Activated CD4-positive, alpha-beta T cell treated with anti-CD3 and anti-CD28 coated beads, Interleukin-2, amount 50 U/mL, for 4 hours (primary cell): ENCODE measurements at regions not wholly inside any gene's neighbourhood (a gene's known extent, or its start where the extent isn't known, plus 50 kb on each side); places are given as distances from the start of the nearest gene placed in this dataset.
"Not testable (repeated sequence)": the region's sequence is repeated elsewhere in the genome, so short reads cannot be mapped to it uniquely, and the experiment has no call there.

ENCODE experiments used
- DNase-seq, 2 experiments: peaks; one replicate each; pipeline ENCODE4 v3.0.0-alpha.2; 2020

DNA sequence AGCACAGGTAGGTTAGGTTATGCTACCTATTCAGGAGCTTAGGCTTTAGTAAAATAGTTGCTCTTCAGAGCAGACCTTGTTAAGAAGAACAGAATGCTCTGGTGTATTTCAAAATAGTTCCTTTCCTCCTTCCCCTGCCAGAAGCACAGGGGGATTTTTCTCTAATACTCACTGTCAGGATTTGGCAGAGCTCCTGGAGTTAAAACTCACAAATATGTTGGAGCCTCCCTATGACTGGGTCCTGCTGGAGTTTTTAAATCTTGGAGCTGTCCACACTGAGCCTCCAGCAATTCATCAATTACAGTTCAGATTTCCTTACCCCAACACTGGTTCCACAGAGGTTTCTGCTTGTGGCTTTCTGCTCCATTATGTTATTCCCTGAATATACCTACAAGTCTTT is 1233.8 kb upstream of the WWC1 start:
- DNase-seq = no peak

GRCh38 chr5:167061695-167062094 is 1229.8 kb upstream of the WWC1 start:
- DNase-seq = no peak

DNA sequence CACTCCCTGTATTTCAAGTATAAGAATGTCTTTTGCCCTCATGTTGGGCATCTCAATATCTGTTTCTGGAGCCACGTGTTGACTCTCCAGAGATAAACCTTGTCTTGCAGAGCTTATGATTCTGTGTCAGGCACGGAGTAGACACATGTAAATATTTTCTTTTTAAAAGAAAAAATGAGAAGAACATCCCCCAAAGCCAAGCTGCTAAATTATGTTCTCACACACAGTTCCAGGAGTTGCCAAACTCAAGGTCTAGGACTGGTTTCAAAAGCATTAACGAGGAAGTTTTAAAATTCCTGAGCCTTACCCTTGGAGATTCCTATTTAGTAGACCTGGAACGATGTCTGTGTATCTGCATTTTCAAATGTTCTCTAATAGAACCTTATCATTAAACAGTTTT is 1228.3 kb upstream of the WWC1 start:
- no peak for DNase-seq

GRCh38 chr5:167063788-167064187 is 1227.7 kb upstream of the WWC1 start:
- no peak for DNase-seq

DNA sequence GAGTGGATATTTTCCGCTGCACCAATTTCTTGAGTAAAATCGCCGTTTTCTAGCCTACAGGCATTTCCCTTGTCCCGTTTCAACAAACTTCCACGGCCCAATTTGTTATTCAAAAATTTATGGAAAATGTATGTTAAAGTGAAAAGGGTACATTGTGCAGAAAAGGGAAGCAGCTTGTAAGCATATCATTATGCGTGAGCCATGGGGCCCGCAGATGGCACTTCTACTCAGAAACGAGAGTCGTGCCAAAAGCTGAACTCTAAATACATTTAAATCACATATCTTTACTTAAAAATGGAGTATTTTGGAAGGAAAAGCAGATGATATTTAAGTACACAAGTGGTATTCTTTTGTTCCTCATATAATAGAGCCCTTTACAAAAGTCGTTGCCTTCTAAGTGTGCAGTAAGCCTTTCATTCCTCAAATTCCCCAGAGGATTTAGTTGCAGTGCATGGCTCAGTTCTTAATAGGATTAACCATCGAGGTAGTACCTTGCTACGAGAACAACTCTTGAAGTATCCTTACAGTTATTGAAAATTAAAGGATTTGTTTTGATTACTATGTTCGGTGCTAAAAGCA is 1227.2 kb upstream of the WWC1 start:
- no peak for DNase-seq

DNA sequence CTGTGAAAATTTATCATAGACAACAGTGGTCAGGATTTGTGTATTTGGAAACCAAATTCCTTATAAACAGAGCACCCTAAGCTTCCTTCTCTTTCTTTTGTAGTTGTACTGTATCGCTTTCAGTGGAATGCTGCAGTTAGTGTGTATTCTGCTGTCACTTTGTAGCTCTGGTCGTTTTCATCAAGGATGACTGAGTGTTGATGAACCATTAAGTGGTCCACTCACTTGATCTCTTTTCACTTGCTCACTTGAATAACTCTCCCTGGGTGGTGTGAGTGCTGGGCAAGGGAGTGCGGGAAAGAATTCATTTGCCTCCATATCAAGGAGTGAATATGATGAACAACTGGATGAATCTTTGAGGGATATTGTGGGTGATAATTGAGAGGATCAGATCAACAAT is 1225.7 kb upstream of the WWC1 start:
- no peak for DNase-seq

DNA sequence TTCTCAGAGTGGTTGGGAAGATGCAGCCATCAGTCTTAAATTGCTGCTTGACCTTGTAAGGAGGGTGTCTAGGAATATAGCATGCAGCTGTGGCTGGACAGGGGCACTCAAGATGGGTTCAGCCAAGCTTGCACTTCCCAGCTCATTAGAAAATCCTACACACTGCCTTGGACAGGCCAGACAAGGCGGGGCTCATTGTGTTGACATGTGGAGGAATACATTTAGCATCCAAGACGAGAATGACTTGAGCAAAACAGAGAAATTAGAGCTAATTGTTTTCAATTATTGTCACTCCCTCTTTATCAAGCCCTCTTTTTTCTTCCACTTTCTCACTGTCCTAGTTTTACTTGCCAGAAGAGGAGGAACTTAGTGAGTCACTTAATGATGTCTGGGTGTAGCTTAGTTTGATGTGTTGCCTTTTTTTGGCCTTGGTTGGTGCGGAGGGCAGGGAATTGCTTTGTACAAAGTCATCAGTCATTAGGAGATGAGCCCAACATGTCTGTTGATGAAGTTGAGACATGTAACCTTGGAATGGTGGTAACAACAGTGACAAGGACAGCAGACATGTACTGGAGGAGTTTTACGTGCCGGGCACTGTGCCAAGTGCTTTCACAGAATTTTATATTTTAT is 1219.3 kb upstream of the WWC1 start:
- no peak for DNase-seq

DNA sequence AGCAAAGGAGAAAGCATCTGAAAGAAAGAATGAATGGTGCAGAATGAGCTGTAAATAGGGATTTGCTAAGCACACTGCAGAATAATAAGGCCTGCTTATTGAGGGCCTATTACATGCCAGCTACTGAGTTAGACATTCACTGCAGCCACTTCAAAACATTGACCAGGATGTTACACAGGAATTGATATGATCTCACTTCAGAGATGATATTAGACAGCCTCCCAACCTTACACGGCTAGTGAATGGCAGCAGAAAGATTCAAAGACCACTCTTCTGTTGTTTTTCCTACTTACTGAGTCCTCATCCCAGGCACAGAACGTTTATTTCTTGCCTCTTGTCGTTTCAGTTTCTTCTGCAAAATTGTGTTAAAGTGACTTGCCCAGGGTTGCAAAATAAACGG is 1209.9 kb upstream of the WWC1 start:
- no peak for DNase-seq

DNA sequence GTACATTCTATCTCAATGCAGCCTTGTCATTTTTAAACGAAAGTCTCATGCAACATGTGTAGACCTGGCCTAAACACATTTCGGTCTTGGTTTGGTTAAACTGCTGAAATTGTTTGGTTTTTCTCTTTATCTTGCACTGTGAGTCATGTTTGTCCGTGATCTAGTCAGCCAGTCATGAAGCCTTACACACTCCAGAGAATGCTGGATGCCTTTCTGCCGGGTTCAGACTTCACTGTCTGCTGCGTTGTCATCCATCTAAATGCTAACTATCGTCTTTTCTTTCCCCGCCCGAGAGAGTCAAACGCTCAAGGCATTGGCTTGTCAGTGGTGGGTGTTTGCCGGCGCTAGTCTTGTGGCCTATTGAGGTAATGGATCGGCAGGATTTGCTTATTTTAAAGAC is 1194.6 kb upstream of the WWC1 start:
- no peak for DNase-seq

GRCh38 chr5:167104351-167104750 is 1187.1 kb upstream of the WWC1 start:
- no peak for DNase-seq

DNA sequence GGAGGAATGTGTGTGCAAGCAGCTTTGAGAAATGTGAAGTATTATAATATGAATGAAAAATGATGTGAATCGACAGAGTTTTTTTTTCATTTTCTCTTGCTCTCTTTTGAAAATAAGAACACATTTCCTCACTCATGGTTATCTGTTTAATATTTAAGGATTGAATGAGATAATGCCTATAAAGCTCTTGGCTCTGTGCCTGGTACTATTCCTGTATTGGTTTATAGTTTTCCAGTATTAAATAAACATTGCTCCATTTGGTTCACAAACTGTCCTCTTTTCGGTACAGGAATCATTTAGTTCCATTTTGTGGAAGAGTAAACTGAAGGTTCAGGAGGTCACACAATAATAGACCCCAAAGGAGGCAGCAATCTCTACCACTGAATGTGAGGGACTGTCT is 1185.5 kb upstream of the WWC1 start:
- DNase-seq = no peak

DNA sequence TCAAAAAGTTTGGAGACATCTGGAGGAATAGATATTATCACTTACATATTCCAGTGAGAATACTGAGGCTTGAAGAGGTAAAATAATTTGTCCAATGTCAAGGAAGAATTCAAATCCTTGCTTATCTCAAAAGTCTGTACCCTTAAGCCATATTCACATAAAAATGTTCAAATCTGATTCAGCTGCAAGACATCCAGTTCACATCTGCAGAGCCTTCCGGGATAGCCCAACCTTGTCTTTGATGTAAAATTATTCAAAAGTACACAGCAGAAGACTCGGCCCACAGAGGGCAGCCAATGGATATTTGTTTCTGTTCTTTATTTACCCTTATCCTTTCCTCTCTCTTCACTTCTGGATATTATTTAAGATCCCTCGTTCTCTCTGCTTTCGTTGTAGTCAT is 1183.8 kb upstream of the WWC1 start:
- DNase-seq = no peak

DNA sequence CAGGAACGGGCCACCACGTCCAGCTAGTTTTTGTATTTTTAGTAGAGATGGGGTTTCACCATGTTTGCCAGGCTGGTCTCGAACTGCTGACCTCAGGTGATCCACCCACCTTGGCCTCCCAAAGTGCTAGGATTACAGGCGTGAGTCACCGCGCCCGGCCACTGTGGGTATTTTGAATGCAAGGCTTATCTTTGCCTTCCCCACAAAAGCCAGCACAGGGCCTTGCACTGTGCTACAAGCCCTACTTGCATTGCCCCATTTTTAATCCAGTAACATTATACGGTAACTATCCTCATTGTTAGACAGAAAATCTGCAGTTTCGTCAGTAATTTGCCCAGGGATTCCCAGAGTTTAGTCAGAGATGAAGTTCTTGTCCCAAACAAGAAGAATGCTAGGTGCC is 1183.2 kb upstream of the WWC1 start:
- DNase-seq = not testable (repeated sequence)

DNA sequence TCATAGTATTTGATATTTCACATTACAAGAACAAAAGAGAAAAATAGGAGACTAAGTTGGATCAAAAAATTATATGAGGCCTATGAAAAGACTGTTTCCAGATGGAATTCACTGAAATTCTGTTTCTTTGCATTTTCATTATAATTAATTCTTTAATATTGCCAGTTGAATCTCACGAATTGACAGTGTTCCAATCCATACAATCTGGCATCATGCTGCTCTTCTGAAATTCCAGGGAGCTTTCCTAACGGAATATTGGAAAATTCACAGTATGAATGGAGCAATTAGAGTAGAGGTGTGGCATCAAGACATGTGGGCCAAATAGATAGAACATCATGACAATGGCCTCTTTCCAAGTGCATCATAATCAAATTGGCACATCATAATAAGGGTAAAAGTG is 1178.9 kb upstream of the WWC1 start:
- no peak for DNase-seq

GRCh38 chr5:167122267-167122666 is 1169.2 kb upstream of the WWC1 start:
- no peak for DNase-seq

DNA sequence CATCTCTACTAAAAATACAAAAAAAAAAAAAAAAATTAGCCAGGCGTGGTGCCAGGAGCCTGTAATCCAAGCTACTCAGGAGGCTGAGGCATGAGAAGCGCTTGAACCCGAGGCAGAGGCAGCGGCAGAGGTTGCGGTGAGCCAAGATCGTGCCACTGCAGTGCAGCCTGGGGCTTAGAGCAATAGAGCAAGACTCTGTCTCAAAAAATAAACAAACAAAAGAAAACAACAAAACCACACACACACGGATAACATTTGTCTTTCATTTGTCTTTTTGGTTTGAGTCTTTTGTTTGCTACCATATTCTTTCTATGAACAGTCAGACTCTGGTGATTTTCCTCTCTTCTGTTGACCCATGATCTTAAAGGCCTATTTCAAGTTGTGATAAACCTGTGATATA is 1168.3 kb upstream of the WWC1 start:
- no peak for DNase-seq

GRCh38 chr5:167128581-167128980 is 1162.9 kb upstream of the WWC1 start:
- DNase-seq = no peak

DNA sequence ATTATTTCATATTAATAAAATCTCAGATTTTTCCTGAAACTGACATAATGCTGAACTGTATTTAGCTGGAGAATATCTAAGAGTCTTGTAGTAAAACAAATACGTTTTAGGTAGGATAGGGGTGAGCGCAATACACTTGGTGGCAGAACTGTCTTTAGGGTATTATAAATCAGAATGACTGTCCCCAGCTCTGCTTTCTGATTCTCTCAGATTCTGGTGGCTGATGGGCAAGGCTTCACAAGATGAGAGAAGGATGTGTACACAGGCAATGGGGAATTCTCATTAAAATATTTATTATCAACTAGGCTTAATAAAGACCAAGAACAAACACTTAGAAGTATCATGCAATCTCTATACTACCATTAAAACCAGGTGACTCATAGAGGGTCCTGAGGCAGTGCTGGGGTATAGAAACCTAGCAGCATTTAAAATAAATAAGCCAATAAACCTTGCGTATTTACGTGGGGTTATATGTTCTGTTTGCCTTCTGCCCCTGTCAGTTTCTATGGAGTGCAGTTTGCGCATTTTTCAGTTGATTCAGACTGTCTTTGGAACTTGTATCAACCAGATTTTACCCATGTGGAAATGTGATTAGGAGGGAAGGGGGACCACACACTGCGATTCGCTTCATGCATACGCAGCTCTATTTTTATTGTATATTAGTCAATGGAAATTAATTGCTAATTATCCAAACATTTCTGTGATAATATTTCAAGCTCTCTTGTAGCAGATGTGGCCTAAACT is 1150.7 kb upstream of the WWC1 start:
- DNase-seq = no peak

DNA sequence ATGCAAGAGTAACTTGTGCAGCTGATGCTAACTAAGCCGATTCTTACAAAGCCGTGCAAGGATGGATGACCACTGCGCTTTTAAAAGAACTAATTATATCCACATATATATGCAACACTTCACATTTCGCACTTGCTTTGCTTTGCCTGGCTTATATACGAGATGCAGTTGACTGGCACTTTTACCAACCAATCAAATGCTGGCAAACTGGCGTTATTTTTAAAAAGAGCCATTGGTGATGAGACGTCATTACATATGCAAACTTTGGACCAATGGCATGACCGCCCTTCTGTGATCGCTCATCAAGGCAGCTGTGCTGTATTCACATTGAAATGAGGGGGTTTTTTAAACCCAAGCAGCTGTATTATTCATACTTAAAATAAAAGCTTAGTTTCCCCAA is 1147.7 kb upstream of the WWC1 start:
- no peak for DNase-seq

- no peak for DNase-seq
Measured at GRCh38 chr5:167145841-167146240, 1145.6 kb upstream of the WWC1 start.

- DNase-seq = no peak
Measured at GRCh38 chr5:167147879-167148278, 1143.6 kb upstream of the WWC1 start.

GRCh38 chr5:167150661-167151060 is 1140.8 kb upstream of the WWC1 start:
- DNase-seq = no peak

DNA sequence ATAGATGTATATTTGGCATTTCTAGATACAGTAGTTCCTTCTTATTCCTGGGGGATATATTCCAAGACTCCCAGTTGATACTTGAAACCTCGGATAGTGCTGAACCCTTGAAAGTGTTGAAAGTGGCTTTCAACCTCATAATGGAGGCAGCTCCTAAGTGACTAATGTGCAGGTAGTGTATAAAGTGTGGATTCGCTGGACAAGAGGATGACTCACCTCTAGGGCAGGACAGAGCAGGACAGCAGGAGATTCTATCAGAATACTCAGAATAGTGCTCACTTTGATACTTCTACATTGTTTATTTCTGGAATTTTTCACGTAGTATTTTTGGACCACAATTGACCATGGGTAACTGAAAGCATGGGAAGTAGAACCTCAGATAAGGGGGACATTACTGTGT is 1138.9 kb upstream of the WWC1 start:
- DNase-seq = no peak

GRCh38 chr5:167155387-167156005 is 1135.9 kb upstream of the WWC1 start:
- no peak for DNase-seq
